Suprapubic skin (tissue), 4 donors: ENCODE measurements at regions not wholly inside any gene's neighbourhood (a gene's known extent, or its start where the extent isn't known, plus 50 kb on each side); places are given as distances from the start of the nearest gene placed in this dataset.
"Not testable (repeated sequence)": the region's sequence is repeated elsewhere in the genome, so short reads cannot be mapped to it uniquely, and the experiment has no call there.

Source experiments
- DNase-seq, 2 donors: peaks; one replicate each; pipeline ENCODE4 v3.0.0-alpha.2; 2019; ENCODE audit warnings: low spot score in 2 of 2
- H3K27ac ChIP-seq: fragments of 200-600 bp; sonication (generic); one replicate; pipeline ENCODE4 v1.5.1; 2019
- H3K27me3 ChIP-seq: fragments of 200-600 bp; sonication (generic); one replicate; pipeline ENCODE4 v1.5.1; 2019
- H3K36me3 ChIP-seq: fragments of 200-600 bp; sonication (generic); one replicate; pipeline ENCODE4 v1.5.1; 2019
- H3K4me1 ChIP-seq: fragments of 200-600 bp; sonication (generic); one replicate; pipeline ENCODE4 v1.5.1; 2019
- H3K4me3 ChIP-seq: fragments of 200-600 bp; sonication (generic); one replicate; pipeline ENCODE4 v1.5.1; 2019; ENCODE audit warnings: mild to moderate bottlenecking
- H3K9me3 ChIP-seq: fragments of 200-600 bp; sonication (generic); one replicate; pipeline ENCODE4 v1.5.1; 2019
- EP300 ChIP-seq: sonication (generic); formaldehyde crosslinking; IDR thresholded peaks from one replicate; pipeline ENCODE4 v1.6.1; 2017; ENCODE audit warnings: antibody characterized with exemption
- POLR2A ChIP-seq, 2 donors: fragments of 450-650 bp; IDR thresholded peaks; one replicate each; pipeline ENCODE4 v1.6.1; 2017; ENCODE audit warnings: antibody characterized with exemption in 2 of 2, mild to moderate bottlenecking in 2 of 2, moderate library complexity in 2 of 2
- POLR2AphosphoS5 ChIP-seq, 3 donors: sonication (generic); formaldehyde crosslinking; IDR thresholded peaks; one replicate each; pipeline ENCODE4 v1.6.1; 2017; ENCODE audit warnings: antibody characterized with exemption in 3 of 3
- WGBS: methylation state at CpG from one replicate; pipeline ENCODE4 v1.1.5; 2018; 5-methylcytosine and 5-hydroxymethylcytosine counted together
- TF ChIP-seq, protein P1 (sequence below), 2 donors: fragments of 200-600 bp in 1 of 2; fragments of 450-650 bp in 1 of 2; sonication (generic) in 1 of 2; IDR thresholded peaks; one replicate each; pipeline ENCODE4 v1.5.1; 2016 to 2019; ENCODE audit warnings: antibody characterized with exemption in 2 of 2, mild to moderate bottlenecking in 1 of 2, moderate library complexity in 1 of 2

DNA sequence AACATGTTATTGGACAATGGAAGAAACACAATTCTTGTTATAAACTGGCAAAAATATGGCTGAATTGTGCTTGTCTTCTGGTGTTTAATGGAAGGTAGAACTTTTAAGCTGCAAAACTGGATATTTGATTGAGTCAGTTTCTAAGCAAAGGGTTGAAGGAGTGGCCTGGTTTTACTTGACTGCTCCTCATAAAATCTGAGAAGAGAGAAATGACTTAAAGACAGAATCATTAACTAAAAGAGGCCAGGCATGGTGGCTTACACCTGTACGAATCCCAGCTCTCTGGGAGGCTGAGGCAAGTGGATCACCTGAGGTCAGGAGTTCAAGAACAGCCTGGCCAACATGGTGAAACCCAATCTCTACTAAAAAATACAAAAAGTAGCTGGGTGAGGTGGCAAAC, 770.7 kb downstream of the CDH11 start:
- Histone ChIP-seq H3K9me3 (no peaks in the 10 kb centered on the region), H3K36me3 (no peaks in the 10 kb centered on the region), H3K4me3 (no peak overlapping the region), H3K27ac (no peak overlapping the region), H3K27me3 (no peaks in the 10 kb centered on the region), H3K4me1 (no peaks in the 10 kb centered on the region)
- no peak for DNase-seq
- 75% methylated on average over 1 of the region's 1 CpG for WGBS
- TF ChIP-seq, protein P1, sequence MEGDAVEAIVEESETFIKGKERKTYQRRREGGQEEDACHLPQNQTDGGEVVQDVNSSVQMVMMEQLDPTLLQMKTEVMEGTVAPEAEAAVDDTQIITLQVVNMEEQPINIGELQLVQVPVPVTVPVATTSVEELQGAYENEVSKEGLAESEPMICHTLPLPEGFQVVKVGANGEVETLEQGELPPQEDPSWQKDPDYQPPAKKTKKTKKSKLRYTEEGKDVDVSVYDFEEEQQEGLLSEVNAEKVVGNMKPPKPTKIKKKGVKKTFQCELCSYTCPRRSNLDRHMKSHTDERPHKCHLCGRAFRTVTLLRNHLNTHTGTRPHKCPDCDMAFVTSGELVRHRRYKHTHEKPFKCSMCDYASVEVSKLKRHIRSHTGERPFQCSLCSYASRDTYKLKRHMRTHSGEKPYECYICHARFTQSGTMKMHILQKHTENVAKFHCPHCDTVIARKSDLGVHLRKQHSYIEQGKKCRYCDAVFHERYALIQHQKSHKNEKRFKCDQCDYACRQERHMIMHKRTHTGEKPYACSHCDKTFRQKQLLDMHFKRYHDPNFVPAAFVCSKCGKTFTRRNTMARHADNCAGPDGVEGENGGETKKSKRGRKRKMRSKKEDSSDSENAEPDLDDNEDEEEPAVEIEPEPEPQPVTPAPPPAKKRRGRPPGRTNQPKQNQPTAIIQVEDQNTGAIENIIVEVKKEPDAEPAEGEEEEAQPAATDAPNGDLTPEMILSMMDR (IDR thresholded peaks at IDR 0.05) = no peak
- TF ChIP-seq POLR2AphosphoS5 (IDR thresholded peaks at IDR 0.05) (no peak), POLR2A (IDR thresholded peaks at IDR 0.05) (no peak), EP300 (no peak)

DNA sequence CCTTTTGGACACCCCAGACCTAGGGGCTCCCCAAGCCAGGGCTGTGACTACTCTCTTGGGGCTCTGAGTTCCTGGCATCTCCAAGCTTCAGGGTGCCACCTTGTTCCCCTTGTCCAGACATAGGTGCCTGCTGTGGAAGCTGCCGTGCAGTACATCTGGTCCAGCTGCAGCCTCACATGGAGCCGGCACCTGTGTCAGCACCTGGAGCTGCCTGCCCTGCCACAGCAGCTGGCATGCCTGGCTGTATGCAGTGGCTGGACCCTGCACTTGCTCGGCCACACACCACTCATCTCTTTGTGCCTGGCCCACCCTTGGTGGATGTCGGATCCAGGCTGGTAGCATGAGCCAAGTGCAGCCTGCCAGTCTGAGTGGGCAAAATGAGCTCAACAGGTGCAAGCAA, 775.8 kb downstream of the CDH11 start:
- H3K27me3 ChIP-seq = no peaks in the 10 kb centered on the region
- no peak for DNase-seq
- WGBS = 80% methylated on average over 3 of the region's 4 CpGs
- H3K27ac ChIP-seq = no peak overlapping the region
- H3K36me3 ChIP-seq = no peaks in the 10 kb centered on the region
- no peaks in the 10 kb centered on the region for H3K9me3 ChIP-seq
- TF ChIP-seq EP300 (no peak), POLR2AphosphoS5 (IDR thresholded peaks at IDR 0.05) (no peak), POLR2A (IDR thresholded peaks at IDR 0.05) (no peak)
- TF ChIP-seq, protein P1 (IDR thresholded peaks at IDR 0.05) = no peak
- H3K4me1 ChIP-seq = no peaks in the 10 kb centered on the region
- no peak overlapping the region for H3K4me3 ChIP-seq

DNA sequence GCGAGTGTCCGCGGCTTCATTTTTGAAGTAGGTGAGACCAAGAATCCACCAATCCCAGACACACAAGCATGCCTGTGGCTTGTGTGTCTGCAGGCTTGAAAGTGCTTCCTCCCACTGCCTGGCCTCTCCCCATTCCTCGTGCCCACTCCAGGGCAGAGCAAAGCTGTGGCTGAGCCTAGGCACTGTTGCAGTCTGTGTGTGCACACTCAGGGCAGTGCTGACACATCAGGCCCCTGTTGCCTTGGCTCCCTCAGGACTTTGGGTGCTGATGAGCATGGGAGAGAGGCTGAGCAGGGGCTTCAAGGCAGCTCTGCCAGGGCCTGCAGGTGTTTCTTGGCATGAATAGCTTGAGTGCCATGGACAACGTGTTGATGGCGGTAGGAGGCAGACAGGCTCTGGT, 776.7 kb downstream of the CDH11 start:
- 95% methylated on average over 6 of the region's 6 CpGs for WGBS
- H3K27ac ChIP-seq = no peak overlapping the region
- H3K36me3 ChIP-seq = no peaks in the 10 kb centered on the region
- DNase-seq = no peak
- no peak overlapping the region for H3K4me3 ChIP-seq
- no peaks in the 10 kb centered on the region for H3K9me3 ChIP-seq
- TF ChIP-seq EP300 (no peak), POLR2A (IDR thresholded peaks at IDR 0.05) (no peak), POLR2AphosphoS5 (IDR thresholded peaks at IDR 0.05) (no peak)
- TF ChIP-seq, protein P1 (IDR thresholded peaks at IDR 0.05) = no peak
- no peaks in the 10 kb centered on the region for H3K4me1 ChIP-seq
- H3K27me3 ChIP-seq = no peaks in the 10 kb centered on the region

DNA sequence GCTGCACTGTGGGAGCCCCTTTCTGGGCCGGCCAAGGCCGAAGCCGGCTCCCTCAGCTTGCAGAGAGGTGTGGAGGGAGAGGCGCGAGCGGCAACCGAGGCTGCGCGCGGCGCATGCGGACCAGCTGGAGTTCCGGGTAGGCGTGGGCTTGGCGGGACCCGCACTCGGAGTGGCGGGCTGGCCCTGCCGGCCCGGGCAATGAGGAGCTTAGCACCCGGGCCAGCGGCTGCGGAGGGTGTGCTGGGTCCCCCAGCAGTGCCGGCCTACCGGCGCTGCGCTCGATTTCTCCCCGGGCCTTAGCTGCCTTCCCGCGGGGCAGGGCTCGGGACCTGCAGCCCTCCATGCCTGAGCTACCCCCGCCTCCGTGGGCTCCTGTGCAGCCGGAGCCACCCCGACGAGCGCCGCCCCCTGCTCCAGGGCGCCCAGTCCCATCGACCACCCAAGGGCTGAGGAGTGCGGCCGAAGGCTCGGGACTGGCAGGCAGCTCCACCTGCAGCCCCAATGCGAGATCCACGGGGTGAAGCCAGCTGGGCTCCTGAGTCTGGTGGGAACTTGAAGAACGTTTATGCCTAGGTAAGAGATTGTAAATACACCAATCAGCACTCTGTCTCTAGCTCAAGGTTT, 777.9 kb downstream of the CDH11 start:
- 88% methylated on average over 3 of the region's 47 CpGs for WGBS
- not testable (repeated sequence) for H3K4me3 ChIP-seq, DNase-seq, H3K27ac ChIP-seq, H3K9me3 ChIP-seq, H3K36me3 ChIP-seq, H3K4me1 ChIP-seq, H3K27me3 ChIP-seq

DNA sequence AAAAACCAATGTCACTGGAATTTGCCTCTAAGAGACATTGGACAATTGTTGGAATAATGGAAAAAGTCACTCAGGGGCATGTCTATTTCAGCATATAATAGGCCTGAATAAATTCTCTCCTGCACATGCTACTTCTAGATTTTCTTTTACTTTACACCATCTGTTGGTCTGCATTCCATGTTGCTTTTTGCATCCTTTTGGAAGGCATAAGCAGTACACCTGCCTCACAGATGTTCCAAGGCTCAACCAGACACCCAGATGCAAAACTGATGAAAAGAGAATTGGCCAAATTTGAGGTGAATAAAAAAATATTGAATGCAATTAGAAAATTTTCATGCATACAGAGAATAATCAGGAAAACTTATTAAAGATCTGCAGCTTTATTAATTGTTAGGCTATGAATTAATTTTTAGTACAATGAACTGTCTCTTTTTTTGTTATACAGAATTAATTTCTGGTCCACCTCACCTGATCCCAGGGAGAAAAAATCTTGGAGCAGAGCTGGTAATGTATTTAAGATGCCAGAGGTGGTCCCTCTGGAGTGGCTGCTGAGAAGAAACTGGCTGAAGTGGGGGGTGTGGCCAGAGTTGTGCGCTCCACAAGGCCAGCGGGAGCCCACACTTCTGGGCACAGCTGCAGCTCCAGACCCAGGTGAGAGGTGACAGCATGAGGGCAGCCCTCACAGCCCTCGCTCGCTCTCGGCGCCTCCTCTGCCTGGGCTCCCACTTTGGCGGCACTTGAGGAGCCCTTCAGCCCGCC, 778.6 kb downstream of the CDH11 start:
- 88% methylated on average over 2 of the region's 8 CpGs for WGBS

DNA sequence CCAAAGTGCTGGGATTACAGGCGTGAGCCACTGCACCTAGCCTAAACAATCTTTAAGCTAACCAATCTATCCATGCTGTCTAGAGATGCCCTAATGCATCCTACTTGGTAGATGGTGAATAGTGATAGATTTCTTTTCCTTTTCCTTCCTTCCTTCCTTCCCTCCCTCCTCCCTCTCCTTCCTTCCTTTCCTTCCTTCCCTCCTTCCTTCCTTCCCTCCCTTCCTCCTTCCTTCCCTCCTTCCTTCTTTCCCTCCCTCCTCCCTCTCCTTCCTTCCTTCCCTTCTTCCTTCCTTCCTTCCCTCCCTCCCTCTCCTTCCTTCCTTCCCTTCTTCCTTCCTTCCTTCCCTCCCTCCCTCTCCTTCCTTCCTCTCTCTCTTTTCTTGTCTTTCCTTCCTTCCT, 780.5 kb downstream of the CDH11 start:
- H3K9me3 ChIP-seq, H3K4me1 ChIP-seq, DNase-seq, H3K36me3 ChIP-seq, H3K27ac ChIP-seq, H3K4me3 ChIP-seq, H3K27me3 ChIP-seq: not testable (repeated sequence)
- 91% methylated on average over 1 of the region's 1 CpG for WGBS

More for the DNA sequence above, 778.6 kb downstream of the CDH11 start:
- Histone ChIP-seq H3K27ac (no peak overlapping the region), H3K27me3 (no peaks in the 10 kb centered on the region), H3K4me3 (no peak overlapping the region), H3K9me3 (no peaks in the 10 kb centered on the region), H3K4me1 (no peaks in the 10 kb centered on the region), H3K36me3 (no peaks in the 10 kb centered on the region)
- TF ChIP-seq POLR2A (IDR thresholded peaks at IDR 0.05) (no peak), EP300 (no peak), POLR2AphosphoS5 (IDR thresholded peaks at IDR 0.05) (no peak)
- TF ChIP-seq, protein P1 (IDR thresholded peaks at IDR 0.05) = no peak
- DNase-seq = no peak
